ENCODE measurements at regions not wholly inside any gene's neighbourhood (a gene's known extent, or its start where the extent isn't known, plus 50 kb on each side); places are given as distances from the start of the nearest gene placed in this dataset.

- no peak for TF ChIP-seq POLR2A (IDR thresholded peaks at IDR 0.05; ENCODE audit: low read depth, low read length)
- no peak for TF ChIP-seq POLR2AphosphoS5 (IDR thresholded peaks at IDR 0.05; ENCODE audit: low read depth, low read length)
- TF ChIP-seq TAF1 (IDR thresholded peaks at IDR 0.05; ENCODE audit: borderline replicate concordance, low read depth, low read length), result no peak
Observed at GRCh38 chr11:92911478-92911877, 58.0 kb upstream of the MTNR1B start.
